A549 (cell line): ENCODE measurements at regions not wholly inside any gene's neighbourhood (a gene's known extent, or its start where the extent isn't known, plus 50 kb on each side); places are given as distances from the start of the nearest gene placed in this dataset.

Experiments used
- BHLHE40 ChIP-seq: IDR thresholded peaks from 2 replicates; pipeline ENCODE4 v1.6.1; 2012; ENCODE audit warnings: low read depth, low read length, inconsistent platforms
- CEBPB ChIP-seq, 2 experiments: fragments of >200 bp in 1 of 2; sonication (Bioruptor Twin) in 1 of 2; formaldehyde crosslinking in 1 of 2; IDR thresholded peaks; 2 replicates each; pipeline ENCODE4 v1.6.1; 2012 to 2016
- CTCF ChIP-seq: fragments of >200 bp; sonication (Bioruptor Twin); formaldehyde crosslinking; IDR thresholded peaks from 3 replicates; pipeline ENCODE4 v1.5.1; 2016
- E2F6 ChIP-seq: IDR thresholded peaks from 2 replicates; pipeline ENCODE4 v1.6.1; 2012; ENCODE audit warnings: low read depth, borderline replicate concordance
- HDAC2 ChIP-seq: fragments of 200-600 bp; sonication (generic); IDR thresholded peaks from 2 replicates; pipeline ENCODE4 v1.6.1; 2016
- HES2 ChIP-seq: fragments of >200 bp; sonication (Bioruptor Twin); formaldehyde crosslinking; IDR thresholded peaks from 2 replicates; pipeline ENCODE4 v1.6.1; 2016
- MYC ChIP-seq: IDR thresholded peaks from 2 replicates; pipeline ENCODE4 v1.6.1; 2012; ENCODE audit warnings: mild to moderate bottlenecking, inconsistent platforms, low read length, improper control_type of control experiment, borderline replicate concordance
- POLR2A ChIP-seq: IDR thresholded peaks from 2 replicates; pipeline ENCODE4 v1.6.1; 2012; ENCODE audit warnings: mild to moderate bottlenecking, low read length
- RAD21 ChIP-seq, 2 experiments: fragments of >200 bp in 1 of 2; sonication (Bioruptor Twin) in 1 of 2; formaldehyde crosslinking in 1 of 2; IDR thresholded peaks in 1 of 2; conservative IDR thresholded peaks in 1 of 2; 2 replicates in 1 of 2; 3 replicates in 1 of 2; pipeline ENCODE4 v1.6.1; 2012 to 2018; ENCODE audit warnings: inconsistent platforms in 1 of 2
- RCOR1 ChIP-seq: fragments of 150-350 bp; IDR thresholded peaks from 2 replicates; pipeline ENCODE4 v1.6.1; 2014; ENCODE audit warnings: antibody characterized with exemption, low read length, low read depth
- RFX5 ChIP-seq: fragments of 450-650 bp; IDR thresholded peaks from 2 replicates; pipeline ENCODE4 v1.7.1; 2014; ENCODE audit warnings: antibody characterized with exemption, mild to moderate bottlenecking, moderate library complexity

GRCh38 chr3:147015334-147015733, 391.0 kb downstream of the ZIC4 start:
- TF ChIP-seq HES2 = no peak
- no peak for TF ChIP-seq RFX5
- TF ChIP-seq POLR2A = no peak
- TF ChIP-seq E2F6 = no peak
- no peak for TF ChIP-seq HDAC2
- no peak for TF ChIP-seq MYC
- TF ChIP-seq RAD21 (conservative IDR thresholded peaks at IDR 0.05 in 1 of 2, IDR thresholded peaks at IDR 0.05 in 1 of 2) = no peak
- no peak for TF ChIP-seq CEBPB (IDR thresholded peaks at IDR 0.05)
- no peak for TF ChIP-seq CTCF
- no peak for TF ChIP-seq RCOR1
- no peak for TF ChIP-seq BHLHE40
